Endodermal cell (in vitro differentiated cells): ENCODE measurements at regions not wholly inside any gene's neighbourhood (a gene's known extent, or its start where the extent isn't known, plus 50 kb on each side); places are given as distances from the start of the nearest gene placed in this dataset.

Experiments used
- DNase-seq: peaks from one replicate; pipeline ENCODE4 v3.0.0-alpha.2; 2017
- H3K27ac ChIP-seq: 2 replicates; pipeline ENCODE4 v1.5.1; 2013; ENCODE audit warnings: mild to moderate bottlenecking, low read depth, low read length, moderate library complexity
- H3K27me3 ChIP-seq: 2 replicates; pipeline ENCODE4 v1.6.1; 2013; ENCODE audit warnings: mild to moderate bottlenecking, low read length, moderate library complexity; ENCODE audit not compliant: insufficient read depth, control insufficient read depth, poor library complexity, severe bottlenecking
- H3K36me3 ChIP-seq: 2 replicates; pipeline ENCODE4 v1.7.0; 2013; ENCODE audit warnings: mild to moderate bottlenecking, low read length, moderate library complexity; ENCODE audit not compliant: control insufficient read depth, insufficient read depth
- H3K4me1 ChIP-seq: one replicate; pipeline ENCODE4 v1.7.0; 2013; ENCODE audit warnings: low read length; ENCODE audit not compliant: control insufficient read depth, insufficient read depth
- H3K4me3 ChIP-seq: 2 replicates; pipeline ENCODE4 v1.5.1; 2013; ENCODE audit warnings: mild to moderate bottlenecking, low read length, moderate library complexity
- H3K9ac ChIP-seq: 2 replicates; pipeline ENCODE4 v1.6.1; 2013; ENCODE audit warnings: mild to moderate bottlenecking, low read length, moderate library complexity; ENCODE audit not compliant: poor library complexity, severe bottlenecking; ENCODE audit errors: extremely low read depth
- H3K9me3 ChIP-seq: 2 replicates; pipeline ENCODE4 v1.6.1; 2013; ENCODE audit warnings: mild to moderate bottlenecking, low read length, moderate library complexity; ENCODE audit not compliant: control insufficient read depth
- H3K27ac Mint-ChIP-seq: 2 replicates; pipeline ENCODE4 v1.8.0; 2020; ENCODE audit warnings: mixed read lengths
- H3K27me3 Mint-ChIP-seq: 2 replicates; pipeline ENCODE4 v1.8.0; 2021; ENCODE audit warnings: mild to moderate bottlenecking, mixed read lengths; ENCODE audit not compliant: insufficient read depth
- H3K36me3 Mint-ChIP-seq: 2 replicates; pipeline ENCODE4 v1.8.0; 2020; ENCODE audit warnings: low read depth, mixed read lengths
- H3K4me1 Mint-ChIP-seq: 2 replicates; pipeline ENCODE4 v1.8.0; 2020; ENCODE audit warnings: mixed read lengths
- H3K4me3 Mint-ChIP-seq: 2 replicates; pipeline ENCODE4 v1.8.0; 2020; ENCODE audit warnings: mild to moderate bottlenecking, moderate library complexity, mixed read lengths
- H3K9me3 Mint-ChIP-seq: 2 replicates; pipeline ENCODE4 v1.8.0; 2020; ENCODE audit warnings: mild to moderate bottlenecking, mixed read lengths
- WGBS, 2 experiments: methylation state at CpG; one replicate each; pipeline versions ENCODE4 v1.1.5 to v1.1.7; 2013; ENCODE audit warnings: missing lambda C conversion rate in 2 of 2, mixed read lengths in 1 of 2; ENCODE audit not compliant: insufficient coverage in 1 of 2, insufficient read length in 1 of 2; 5-methylcytosine and 5-hydroxymethylcytosine counted together
- TF ChIP-seq, protein P1 (sequence below): fragments of 200-600 bp; sonication (generic); conservative IDR thresholded peaks from 2 replicates; pipeline ENCODE4 v1.5.0; 2021; ENCODE audit warnings: antibody characterized with exemption, mild to moderate bottlenecking

DNA sequence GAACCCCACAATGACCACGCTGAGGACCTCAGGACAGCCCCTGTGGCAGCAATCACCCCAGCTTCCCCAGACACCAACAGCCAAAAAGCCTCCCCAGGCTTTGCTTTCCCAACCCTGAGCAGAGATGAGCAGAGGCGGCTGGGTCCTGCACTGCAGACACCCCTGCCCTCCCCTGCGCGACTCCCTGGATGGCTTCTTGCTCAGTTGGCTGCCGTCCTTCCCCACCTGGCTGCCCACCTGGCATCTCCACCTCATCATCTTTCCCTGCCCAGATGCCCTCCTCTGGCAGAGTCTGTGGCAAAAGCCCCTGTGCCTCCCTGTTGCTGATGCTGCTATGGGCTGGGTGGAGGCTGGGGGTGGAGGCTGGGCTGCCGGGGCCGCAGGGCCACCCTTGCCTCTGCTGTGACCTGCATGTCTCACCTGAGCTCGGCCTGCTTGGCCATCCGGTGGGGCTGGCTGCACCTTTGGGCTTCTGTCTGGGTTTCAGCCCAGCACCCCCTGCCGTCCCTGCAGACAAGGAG, 567.7 kb downstream of the TCERG1L start:
- H3K36me3 ChIP-seq = no peaks in the 10 kb centered on the region
- peaks cover 35% of the 10 kb centered on the region for H3K4me1 Mint-ChIP-seq
- peak; percentile 46 for DNase-seq
- no peaks in the 10 kb centered on the region for H3K27me3 ChIP-seq
- H3K9ac ChIP-seq = no peak overlapping the region
- 87 to 100% methylated on average over 6 to 10 of the region's 10 CpGs for WGBS, 2 experiments
- no peak overlapping the region for H3K27ac Mint-ChIP-seq
- H3K27ac ChIP-seq = no peak overlapping the region
- H3K36me3 Mint-ChIP-seq = no peaks in the 10 kb centered on the region
- H3K27me3 Mint-ChIP-seq = peaks cover 2% of the 10 kb centered on the region
- H3K9me3 ChIP-seq = no peaks in the 10 kb centered on the region
- no peak overlapping the region for H3K4me3 ChIP-seq
- H3K4me3 Mint-ChIP-seq = no peak overlapping the region
- no peaks in the 10 kb centered on the region for H3K4me1 ChIP-seq
- no peaks in the 10 kb centered on the region for H3K9me3 Mint-ChIP-seq
- TF ChIP-seq, protein P1, sequence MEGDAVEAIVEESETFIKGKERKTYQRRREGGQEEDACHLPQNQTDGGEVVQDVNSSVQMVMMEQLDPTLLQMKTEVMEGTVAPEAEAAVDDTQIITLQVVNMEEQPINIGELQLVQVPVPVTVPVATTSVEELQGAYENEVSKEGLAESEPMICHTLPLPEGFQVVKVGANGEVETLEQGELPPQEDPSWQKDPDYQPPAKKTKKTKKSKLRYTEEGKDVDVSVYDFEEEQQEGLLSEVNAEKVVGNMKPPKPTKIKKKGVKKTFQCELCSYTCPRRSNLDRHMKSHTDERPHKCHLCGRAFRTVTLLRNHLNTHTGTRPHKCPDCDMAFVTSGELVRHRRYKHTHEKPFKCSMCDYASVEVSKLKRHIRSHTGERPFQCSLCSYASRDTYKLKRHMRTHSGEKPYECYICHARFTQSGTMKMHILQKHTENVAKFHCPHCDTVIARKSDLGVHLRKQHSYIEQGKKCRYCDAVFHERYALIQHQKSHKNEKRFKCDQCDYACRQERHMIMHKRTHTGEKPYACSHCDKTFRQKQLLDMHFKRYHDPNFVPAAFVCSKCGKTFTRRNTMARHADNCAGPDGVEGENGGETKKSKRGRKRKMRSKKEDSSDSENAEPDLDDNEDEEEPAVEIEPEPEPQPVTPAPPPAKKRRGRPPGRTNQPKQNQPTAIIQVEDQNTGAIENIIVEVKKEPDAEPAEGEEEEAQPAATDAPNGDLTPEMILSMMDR = no peak

- H3K4me3 ChIP-seq = no peak overlapping the region
- no peak overlapping the region for H3K27ac ChIP-seq
- no peaks in the 10 kb centered on the region for H3K36me3 Mint-ChIP-seq
- TF ChIP-seq, protein P1 = peak; percentile 36
- no peaks in the 10 kb centered on the region for H3K9me3 ChIP-seq
- H3K4me1 Mint-ChIP-seq = peaks cover 35% of the 10 kb centered on the region
- peaks cover 2% of the 10 kb centered on the region for H3K27me3 Mint-ChIP-seq
- H3K9me3 Mint-ChIP-seq = no peaks in the 10 kb centered on the region
- WGBS, 2 experiments = 68 to 85% methylated on average over 6 to 8 of the region's 8 CpGs
- no peak overlapping the region for H3K4me3 Mint-ChIP-seq
- no peaks in the 10 kb centered on the region for H3K4me1 ChIP-seq
- H3K27ac Mint-ChIP-seq = no peak overlapping the region
- no peaks in the 10 kb centered on the region for H3K27me3 ChIP-seq
- H3K9ac ChIP-seq = no peak overlapping the region
- peak; percentile 79 for DNase-seq
- no peaks in the 10 kb centered on the region for H3K36me3 ChIP-seq
These were observed 566.9 kb downstream of the TCERG1L start for GRCh38 chr10:130744631-130745030.

- no peak overlapping the region for H3K4me3 ChIP-seq
- H3K4me1 ChIP-seq = no peaks in the 10 kb centered on the region
- Mint-ChIP-seq H3K4me3 (no peak overlapping the region), H3K27ac (no peak overlapping the region), H3K27me3 (no peaks in the 10 kb centered on the region), H3K36me3 (no peaks in the 10 kb centered on the region), H3K9me3 (no peaks in the 10 kb centered on the region), H3K4me1 (peaks cover 35% of the 10 kb centered on the region)
- no peak overlapping the region for H3K9ac ChIP-seq
- WGBS, 2 experiments = 72 to 94% methylated on average over 1 to 5 of the region's 5 CpGs
- no peaks in the 10 kb centered on the region for H3K27me3 ChIP-seq
- TF ChIP-seq, protein P1 = no peak
- H3K27ac ChIP-seq = no peak overlapping the region
- no peak for DNase-seq
- H3K9me3 ChIP-seq = no peaks in the 10 kb centered on the region
- H3K36me3 ChIP-seq = no peaks in the 10 kb centered on the region
These were observed 566.3 kb downstream of the TCERG1L start for GRCh38 chr10:130745251-130745650.
